Sigmoid colon (tissue), 3 donors: ENCODE measurements at regions not wholly inside any gene's neighbourhood (a gene's known extent, or its start where the extent isn't known, plus 50 kb on each side); places are given as distances from the start of the nearest gene placed in this dataset.

Experiments
- POLR2A ChIP-seq, 2 donors: fragments of 450-650 bp; IDR thresholded peaks; one replicate each; pipeline ENCODE4 v1.6.1; 2016; ENCODE audit warnings: antibody characterized with exemption in 2 of 2, mild to moderate bottlenecking in 2 of 2, moderate library complexity in 2 of 2
- TF ChIP-seq, protein P1 (sequence below), 4 experiments: fragments of 450-650 bp in 3 of 4; fragments of 200-600 bp in 1 of 4; IDR thresholded peaks; one replicate each; pipeline ENCODE4 v1.5.1; 2016 to 2019; ENCODE audit warnings: antibody characterized with exemption in 4 of 4, mild to moderate bottlenecking in 3 of 4, moderate library complexity in 2 of 4

- TF ChIP-seq, protein P1, sequence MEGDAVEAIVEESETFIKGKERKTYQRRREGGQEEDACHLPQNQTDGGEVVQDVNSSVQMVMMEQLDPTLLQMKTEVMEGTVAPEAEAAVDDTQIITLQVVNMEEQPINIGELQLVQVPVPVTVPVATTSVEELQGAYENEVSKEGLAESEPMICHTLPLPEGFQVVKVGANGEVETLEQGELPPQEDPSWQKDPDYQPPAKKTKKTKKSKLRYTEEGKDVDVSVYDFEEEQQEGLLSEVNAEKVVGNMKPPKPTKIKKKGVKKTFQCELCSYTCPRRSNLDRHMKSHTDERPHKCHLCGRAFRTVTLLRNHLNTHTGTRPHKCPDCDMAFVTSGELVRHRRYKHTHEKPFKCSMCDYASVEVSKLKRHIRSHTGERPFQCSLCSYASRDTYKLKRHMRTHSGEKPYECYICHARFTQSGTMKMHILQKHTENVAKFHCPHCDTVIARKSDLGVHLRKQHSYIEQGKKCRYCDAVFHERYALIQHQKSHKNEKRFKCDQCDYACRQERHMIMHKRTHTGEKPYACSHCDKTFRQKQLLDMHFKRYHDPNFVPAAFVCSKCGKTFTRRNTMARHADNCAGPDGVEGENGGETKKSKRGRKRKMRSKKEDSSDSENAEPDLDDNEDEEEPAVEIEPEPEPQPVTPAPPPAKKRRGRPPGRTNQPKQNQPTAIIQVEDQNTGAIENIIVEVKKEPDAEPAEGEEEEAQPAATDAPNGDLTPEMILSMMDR (IDR thresholded peaks at IDR 0.05): no peak
- TF ChIP-seq POLR2A (IDR thresholded peaks at IDR 0.05): no peak
Measured at GRCh38 chr19:16001481-16002312, 52.9 kb downstream of the OR10H4 start.
